HG02588 (cell line): ENCODE measurements at regions not wholly inside any gene's neighbourhood (a gene's known extent, or its start where the extent isn't known, plus 50 kb on each side); places are given as distances from the start of the nearest gene placed in this dataset.
"Not testable (repeated sequence)": the region's sequence is repeated elsewhere in the genome, so short reads cannot be mapped to it uniquely, and the experiment has no call there.

Source experiments
- ATAC-seq: cut with Tn5 transposase; IDR thresholded peaks from one replicate; pipeline ENCODE4 v1.9.1; 2021; ENCODE audit warnings: mild to moderate bottlenecking, moderate library complexity; ENCODE audit not compliant: unreplicated experiment

GRCh38 chr3:84666468-84666867 lies 292.3 kb upstream of the CADM2 start:
- no peak for ATAC-seq

- ATAC-seq = no peak
Measured at GRCh38 chr3:84679211-84679610, 279.6 kb upstream of the CADM2 start.

- ATAC-seq = no peak
Measured at GRCh38 chr3:84680700-84681099, 278.1 kb upstream of the CADM2 start.

- ATAC-seq = no peak
Measured at GRCh38 chr3:84683493-84683892, 275.3 kb upstream of the CADM2 start.

- ATAC-seq = no peak
Measured at GRCh38 chr3:84685467-84685866, 273.3 kb upstream of the CADM2 start.

GRCh38 chr3:84692261-84692660 lies 266.5 kb upstream of the CADM2 start:
- no peak for ATAC-seq

GRCh38 chr3:84710288-84710687 lies 248.5 kb upstream of the CADM2 start:
- not testable (repeated sequence) for ATAC-seq

GRCh38 chr3:84717894-84718293 lies 240.9 kb upstream of the CADM2 start:
- ATAC-seq = no peak

- no peak for ATAC-seq
Measured at GRCh38 chr3:84724877-84725276, 233.9 kb upstream of the CADM2 start.

GRCh38 chr3:84727616-84728015 lies 231.2 kb upstream of the CADM2 start:
- ATAC-seq = no peak

- not testable (repeated sequence) for ATAC-seq
Measured at GRCh38 chr3:84734731-84735130, 224.1 kb upstream of the CADM2 start.

- no peak for ATAC-seq
Measured at GRCh38 chr3:84738086-84738485, 220.7 kb upstream of the CADM2 start.

- no peak for ATAC-seq
Measured at GRCh38 chr3:84742915-84743425, 215.8 kb upstream of the CADM2 start.

GRCh38 chr3:84744130-84744529 lies 214.7 kb upstream of the CADM2 start:
- ATAC-seq = no peak

GRCh38 chr3:84755860-84756259 lies 202.9 kb upstream of the CADM2 start:
- ATAC-seq = no peak

GRCh38 chr3:84759361-84759760 lies 199.4 kb upstream of the CADM2 start:
- ATAC-seq = no peak

- ATAC-seq = no peak
Measured at GRCh38 chr3:84772841-84773240, 185.9 kb upstream of the CADM2 start.

- ATAC-seq = no peak
Measured at GRCh38 chr3:84783281-84783680, 175.5 kb upstream of the CADM2 start.

GRCh38 chr3:84789961-84790360 lies 168.8 kb upstream of the CADM2 start:
- no peak for ATAC-seq

GRCh38 chr3:84806958-84807357 lies 151.8 kb upstream of the CADM2 start:
- no peak for ATAC-seq

- ATAC-seq = no peak
Measured at GRCh38 chr3:84820126-84820525, 138.7 kb upstream of the CADM2 start.

GRCh38 chr3:84820906-84821305 lies 137.9 kb upstream of the CADM2 start:
- no peak for ATAC-seq

- ATAC-seq = no peak
Measured at GRCh38 chr3:84825817-84826216, 133.0 kb upstream of the CADM2 start.

- ATAC-seq = no peak
Measured at GRCh38 chr3:84830476-84830875, 128.3 kb upstream of the CADM2 start.
